ENCODE measurements at regions not wholly inside any gene's neighbourhood (a gene's known extent, or its start where the extent isn't known, plus 50 kb on each side); places are given as distances from the start of the nearest gene placed in this dataset.
"Not testable (repeated sequence)": the region's sequence is repeated elsewhere in the genome, so short reads cannot be mapped to it uniquely, and the experiment has no call there.

GRCh38 chr1:244106837-244107493, 55.9 kb downstream of the ZBTB18 start:
- DNase-seq, result no peak

- DNase-seq, result no peak
Measured at GRCh38 chr1:244111027-244111426, 59.9 kb downstream of the ZBTB18 start.

- DNase-seq, result no peak
Measured at GRCh38 chr1:244112041-244112440, 61.0 kb downstream of the ZBTB18 start.

- DNase-seq, result no peak
Measured at GRCh38 chr1:244112636-244113035, 61.6 kb downstream of the ZBTB18 start.

GRCh38 chr1:244113532-244114320, 62.6 kb downstream of the ZBTB18 start:
- DNase-seq, result no peak

- no peak for DNase-seq
Measured at GRCh38 chr1:244114892-244115291, 63.8 kb downstream of the ZBTB18 start.

- DNase-seq, result no peak
Measured at GRCh38 chr1:244116946-244117345, 65.9 kb downstream of the ZBTB18 start.

- DNase-seq, result no peak
Measured at GRCh38 chr1:244118109-244118761, 67.2 kb downstream of the ZBTB18 start.

- DNase-seq, result no peak
Measured at GRCh38 chr1:244128591-244129383, 77.7 kb downstream of the ZBTB18 start.

- no peak for DNase-seq
Measured at GRCh38 chr1:244137276-244137675, 86.2 kb downstream of the ZBTB18 start.

- DNase-seq, result no peak
Measured at GRCh38 chr1:244137725-244138124, 86.6 kb downstream of the ZBTB18 start.

GRCh38 chr1:244138399-244138798, 87.3 kb downstream of the ZBTB18 start:
- no peak for DNase-seq

- no peak for DNase-seq
Measured at GRCh38 chr1:244139655-244140054, 88.6 kb downstream of the ZBTB18 start.

- no peak for DNase-seq
Measured at GRCh38 chr1:244140420-244140819, 89.3 kb downstream of the ZBTB18 start.

- no peak for DNase-seq
Measured at GRCh38 chr1:244144053-244144452, 93.0 kb downstream of the ZBTB18 start.

- no peak for DNase-seq
Measured at GRCh38 chr1:244150071-244150470, 99.0 kb downstream of the ZBTB18 start.

- no peak for DNase-seq
Measured at GRCh38 chr1:244150665-244151064, 99.6 kb downstream of the ZBTB18 start.

GRCh38 chr1:244151537-244151936, 100.5 kb downstream of the ZBTB18 start:
- DNase-seq, result no peak

GRCh38 chr1:244154508-244154871, 103.4 kb downstream of the ZBTB18 start:
- DNase-seq, result no peak

- no peak for DNase-seq
Measured at GRCh38 chr1:244154872-244155531, 103.9 kb downstream of the ZBTB18 start.

- DNase-seq, result no peak
Measured at GRCh38 chr1:244155661-244156060, 104.6 kb downstream of the ZBTB18 start.

GRCh38 chr1:244156617-244157016, 105.5 kb downstream of the ZBTB18 start:
- DNase-seq, result not testable (repeated sequence)

Data from MV-4-11 (cell line).